GM13976 (cell line): ENCODE measurements at regions not wholly inside any gene's neighbourhood (a gene's known extent, or its start where the extent isn't known, plus 50 kb on each side); places are given as distances from the start of the nearest gene placed in this dataset.

ENCODE experiments used
- DNase-seq: peaks from one replicate; pipeline ENCODE4 v3.0.0; 2012; ENCODE audit warnings: low spot score
- CTCF ChIP-seq: IDR thresholded peaks from 2 replicates; pipeline ENCODE4 v1.5.1; 2012; ENCODE audit warnings: borderline replicate concordance, mild to moderate bottlenecking; ENCODE audit not compliant: insufficient read depth; ENCODE audit errors: extremely low read depth, missing control alignments, control extremely low read depth
- in situ Hi-C: fragments of 300-500 bp; cut with MboI; formaldehyde crosslinking; loops from one replicate; pipeline ENCODE4 v1.12.0; 2022; ENCODE audit warnings: low sequenced_read_pairs, mixed read lengths, inconsistent platforms; ENCODE audit not compliant: unreplicated experiment

DNA sequence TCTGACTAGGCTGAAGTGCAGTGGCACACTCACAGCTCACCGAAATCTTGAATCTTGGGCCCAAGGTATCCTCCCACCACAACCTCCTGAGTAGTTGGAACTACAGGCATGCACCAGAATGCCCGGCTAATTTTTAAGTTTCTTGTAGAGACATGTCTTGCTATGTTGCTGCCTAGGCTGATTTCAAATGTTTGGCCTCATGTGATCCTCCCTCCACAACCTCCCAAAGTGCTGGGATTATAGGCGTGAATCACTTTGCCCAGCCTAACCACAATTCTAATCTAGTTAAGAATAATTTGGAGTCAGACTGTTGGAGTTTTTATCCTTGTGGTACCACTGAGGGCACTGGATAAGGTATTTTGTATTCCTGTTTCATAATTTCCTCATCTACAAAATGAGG is 317.5 kb upstream of the AGA start:
- no peak for DNase-seq
- in situ Hi-C loops: no loop called here
- TF ChIP-seq CTCF: no peak

DNA sequence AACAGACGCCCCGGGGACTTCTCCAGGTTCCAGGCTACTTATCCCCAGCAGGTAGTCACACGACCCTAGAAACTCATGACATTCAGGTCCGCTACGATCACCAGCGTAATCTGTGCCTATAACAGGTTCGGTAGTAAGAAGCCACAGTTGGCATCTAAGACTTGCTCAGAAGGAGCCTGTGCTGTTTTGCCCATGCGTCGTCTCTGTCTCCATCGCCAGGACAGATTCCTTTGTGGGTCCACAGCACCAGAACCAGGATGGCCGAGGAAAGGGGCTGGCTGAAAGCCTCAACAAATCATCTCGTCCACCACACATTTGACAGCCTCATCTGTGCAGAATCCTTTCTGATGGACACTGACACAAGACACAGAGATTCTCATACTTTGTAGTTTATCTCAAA is 319.5 kb upstream of the AGA start:
- no peak for DNase-seq
- in situ Hi-C loops: no loop called here
- no peak for TF ChIP-seq CTCF

DNA sequence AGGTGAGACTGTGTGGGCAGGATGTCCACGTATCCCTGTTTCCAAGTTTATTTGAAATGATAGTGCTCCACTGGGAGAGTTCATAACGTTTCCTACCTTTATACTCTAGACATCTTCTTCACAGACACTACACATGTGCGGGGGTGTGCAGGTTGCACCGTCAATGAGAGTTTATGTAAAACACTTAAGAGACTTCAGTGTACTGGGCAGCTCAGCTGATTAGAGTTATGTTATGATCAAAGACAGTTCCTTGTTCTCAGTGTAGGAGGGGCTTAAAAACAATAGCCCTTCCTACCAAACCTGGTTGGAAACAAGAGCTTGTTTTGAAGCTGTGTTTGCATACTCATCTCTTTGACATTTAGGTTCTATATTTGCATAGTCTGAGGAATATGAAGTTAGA is 326.9 kb upstream of the AGA start:
- no peak for DNase-seq
- no peak for TF ChIP-seq CTCF
- in situ Hi-C loops: no loop called here

- in situ Hi-C loops: no loop called here
- TF ChIP-seq CTCF: no peak
- DNase-seq: no peak
Measured at GRCh38 chr4:177770776-177771175, 328.5 kb upstream of the AGA start.

DNA sequence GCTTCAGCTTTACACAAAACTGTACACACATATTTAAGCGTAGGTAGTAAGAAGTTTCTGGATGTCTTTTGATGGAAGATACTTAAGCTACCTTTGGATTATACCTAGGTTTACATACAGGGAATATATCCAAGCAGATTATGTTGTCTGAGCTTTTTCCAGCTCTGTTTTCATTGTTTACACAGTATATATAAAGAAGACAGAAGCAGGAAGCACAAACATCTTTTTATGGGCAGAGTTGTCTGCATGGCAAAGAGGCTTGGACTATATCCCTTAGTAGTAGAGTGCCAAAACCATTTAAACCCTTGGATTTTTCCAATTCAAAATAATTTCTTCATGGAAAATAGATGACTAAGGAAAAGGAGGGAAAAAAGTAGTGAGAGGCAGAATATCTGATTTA is 329.4 kb upstream of the AGA start:
- in situ Hi-C loops: no loop called here
- no peak for TF ChIP-seq CTCF
- no peak for DNase-seq

DNA sequence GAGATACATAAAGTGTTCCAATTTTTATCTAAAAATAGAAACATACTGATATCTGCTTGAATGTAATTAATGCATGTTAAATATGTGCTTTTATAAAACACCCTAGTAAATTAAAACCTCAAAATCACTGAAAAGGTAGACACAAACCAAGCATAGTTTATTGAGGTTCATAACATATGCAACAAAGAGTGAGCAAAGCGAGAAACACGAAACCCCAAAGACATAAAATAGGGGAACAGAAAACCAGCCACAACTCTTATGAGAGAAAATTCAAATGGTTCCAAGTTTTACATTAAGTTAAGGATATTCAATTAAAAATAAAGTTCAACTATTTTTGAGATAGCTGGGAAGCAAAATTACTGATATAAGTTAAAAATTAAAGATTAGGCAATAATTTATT is 336.4 kb upstream of the AGA start:
- no peak for DNase-seq
- TF ChIP-seq CTCF: no peak
- in situ Hi-C loops: no loop called here

- no peak for TF ChIP-seq CTCF
- no peak for DNase-seq
- in situ Hi-C loops: no loop called here
Measured at GRCh38 chr4:177785000-177785399, 342.8 kb upstream of the AGA start.
